GM21576 (cell line): ENCODE measurements at regions not wholly inside any gene's neighbourhood (a gene's known extent, or its start where the extent isn't known, plus 50 kb on each side); places are given as distances from the start of the nearest gene placed in this dataset.

ENCODE experiments used
- ATAC-seq: cut with Tn5 transposase; IDR thresholded peaks from one replicate; pipeline ENCODE4 v1.9.1; 2021; ENCODE audit warnings: mild to moderate bottlenecking, moderate library complexity; ENCODE audit not compliant: unreplicated experiment

DNA sequence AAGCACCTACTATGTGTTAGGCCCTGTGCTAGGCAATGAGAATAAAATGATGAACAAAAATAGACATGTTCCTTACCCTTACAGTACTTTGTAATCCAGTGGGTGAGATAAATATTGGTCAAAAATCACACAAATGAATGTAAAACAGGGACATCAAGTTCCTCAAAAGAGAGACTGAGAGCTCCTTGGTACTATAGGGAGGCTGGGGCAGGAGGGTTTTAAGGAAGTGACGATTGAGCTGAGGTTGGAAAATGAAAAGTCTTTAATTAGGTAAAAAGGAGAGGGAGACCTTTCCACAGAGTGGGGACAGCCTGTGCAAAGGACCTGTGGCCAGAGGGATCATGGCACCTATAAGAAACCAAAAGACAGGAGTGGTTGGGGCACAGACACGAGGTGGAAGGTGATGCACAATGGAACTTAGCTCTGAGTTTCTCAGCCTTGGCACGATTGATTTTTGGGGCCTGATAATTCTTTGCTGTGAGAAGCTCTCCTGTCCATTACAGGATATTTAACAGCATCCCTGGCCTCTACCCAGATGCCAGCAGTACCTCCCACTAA lies 140.3 kb downstream of the CEP57L1 start:
- no peak for ATAC-seq

DNA sequence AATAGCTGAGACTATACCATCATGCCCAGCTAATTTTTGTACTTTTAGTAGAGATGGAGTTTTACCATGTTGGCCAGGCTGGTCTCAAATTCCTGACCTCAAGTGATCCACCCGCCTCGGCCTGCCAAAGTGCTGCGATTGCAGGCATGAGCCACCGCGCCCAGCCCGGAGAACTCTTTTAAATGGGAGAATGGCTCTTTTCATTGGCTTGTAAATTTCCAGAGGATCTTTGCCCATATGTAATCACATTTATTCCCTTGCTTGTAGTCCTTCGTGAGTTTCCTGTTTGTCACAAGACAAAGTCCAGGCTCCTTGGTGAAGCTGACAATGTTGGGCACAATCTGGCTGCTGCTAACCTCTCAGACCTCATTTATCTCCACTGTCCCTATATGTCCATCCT lies 135.1 kb downstream of the CEP57L1 start:
- ATAC-seq: no peak

DNA sequence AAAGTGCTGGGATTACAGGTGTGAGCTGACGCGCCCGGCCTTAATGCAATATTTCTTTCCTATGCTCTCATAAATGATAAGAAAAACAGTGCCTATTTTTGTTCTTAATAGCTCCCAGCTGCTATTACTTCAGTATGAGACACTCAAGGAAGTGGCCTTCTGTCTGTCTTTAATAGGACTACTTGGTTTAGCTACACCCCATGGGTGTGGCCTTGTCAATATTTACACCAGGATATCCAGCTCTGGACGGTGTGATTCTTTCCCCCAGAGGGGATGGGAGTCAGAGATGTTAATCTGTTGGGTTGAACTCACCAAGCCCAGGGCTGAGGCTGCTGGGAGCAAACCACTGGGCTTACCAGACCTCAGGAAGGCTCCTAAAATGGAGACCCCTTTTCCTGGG lies 134.2 kb downstream of the CEP57L1 start:
- no peak for ATAC-seq

GRCh38 chr6:109227646-109228045 lies 132.3 kb downstream of the CEP57L1 start:
- no peak for ATAC-seq

GRCh38 chr6:109226353-109226752 lies 131.0 kb downstream of the CEP57L1 start:
- ATAC-seq: no peak

GRCh38 chr6:109225946-109226345 lies 130.6 kb downstream of the CEP57L1 start:
- ATAC-seq: no peak

GRCh38 chr6:109224994-109225393 lies 129.7 kb downstream of the CEP57L1 start:
- ATAC-seq: no peak

- ATAC-seq: no peak
Observed at GRCh38 chr6:109224107-109224875, 129.0 kb downstream of the CEP57L1 start.

- ATAC-seq: no peak
Observed at GRCh38 chr6:109222848-109223247, 127.5 kb downstream of the CEP57L1 start.

GRCh38 chr6:109221543-109222195 lies 126.4 kb downstream of the CEP57L1 start:
- ATAC-seq: no peak
